Rectal smooth muscle tissue (tissue), 1 donor: ENCODE measurements at regions not wholly inside any gene's neighbourhood (a gene's known extent, or its start where the extent isn't known, plus 50 kb on each side); places are given as distances from the start of the nearest gene placed in this dataset.

Source experiments
- H3K27ac ChIP-seq: one replicate; pipeline ENCODE4 v1.7.0; 2013; ENCODE audit warnings: low read depth, low read length, inconsistent platforms
- H3K27me3 ChIP-seq: one replicate; pipeline ENCODE4 v1.7.0; 2013; ENCODE audit warnings: low read length; ENCODE audit not compliant: control insufficient read depth, insufficient read depth
- H3K36me3 ChIP-seq: one replicate; pipeline ENCODE4 v1.7.0; 2013; ENCODE audit warnings: low read length; ENCODE audit not compliant: control insufficient read depth, insufficient read depth
- H3K4me1 ChIP-seq: one replicate; pipeline ENCODE4 v1.7.0; 2013; ENCODE audit warnings: low read length; ENCODE audit not compliant: control insufficient read depth, insufficient read depth
- H3K4me3 ChIP-seq: one replicate; pipeline ENCODE4 v1.7.0; 2013; ENCODE audit warnings: low read length
- H3K9ac ChIP-seq: one replicate; pipeline ENCODE4 v1.7.0; 2013; ENCODE audit warnings: low read length

DNA sequence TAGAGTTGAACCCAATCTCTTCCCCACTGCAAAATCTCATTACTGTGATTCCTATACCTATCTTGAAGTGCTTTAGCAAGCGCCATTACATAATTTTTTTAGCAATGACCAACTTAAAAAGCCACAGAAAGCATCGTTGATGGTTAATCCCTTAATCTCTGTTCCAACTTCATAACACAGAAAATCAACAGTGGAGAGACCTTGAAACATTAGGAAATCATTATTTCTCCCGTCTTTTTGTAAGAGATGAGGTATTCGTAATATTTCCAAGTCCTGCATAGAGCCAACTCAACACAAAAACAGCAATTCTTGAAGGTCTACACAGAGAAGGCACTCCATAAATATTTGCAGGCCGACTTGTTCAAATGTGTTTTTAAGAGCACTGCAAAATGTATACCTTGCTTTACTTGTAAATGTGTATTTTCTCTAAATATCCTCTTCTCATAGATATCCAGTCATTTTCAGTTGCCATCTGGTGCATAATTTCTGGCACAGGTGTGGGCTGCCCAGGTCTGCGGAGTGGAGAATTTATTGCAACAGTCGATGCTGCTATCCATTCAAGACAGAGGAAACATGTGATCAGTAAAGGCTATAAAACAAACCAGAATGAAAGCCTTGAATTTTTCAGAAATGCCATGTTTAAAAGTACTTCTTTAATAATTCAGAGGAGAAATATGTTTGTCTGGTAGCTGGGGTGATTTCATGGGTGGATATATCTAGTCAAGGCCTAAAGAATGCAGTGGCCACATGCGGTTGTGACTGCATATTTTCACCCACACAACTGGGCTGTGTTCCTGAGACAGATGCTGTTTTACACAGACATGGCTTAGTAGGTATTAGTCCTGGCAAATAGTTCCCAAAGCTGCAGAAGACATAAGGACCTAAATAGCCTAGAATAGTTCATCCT is 234.3 kb upstream of the STARD13 start:
- Histone ChIP-seq H3K4me3 (no peak overlapping the region), H3K27ac (no peak overlapping the region), H3K36me3 (no peaks in the 10 kb centered on the region), H3K9ac (no peak overlapping the region), H3K27me3 (no peaks in the 10 kb centered on the region), H3K4me1 (peaks cover 7% of the 10 kb centered on the region)

DNA sequence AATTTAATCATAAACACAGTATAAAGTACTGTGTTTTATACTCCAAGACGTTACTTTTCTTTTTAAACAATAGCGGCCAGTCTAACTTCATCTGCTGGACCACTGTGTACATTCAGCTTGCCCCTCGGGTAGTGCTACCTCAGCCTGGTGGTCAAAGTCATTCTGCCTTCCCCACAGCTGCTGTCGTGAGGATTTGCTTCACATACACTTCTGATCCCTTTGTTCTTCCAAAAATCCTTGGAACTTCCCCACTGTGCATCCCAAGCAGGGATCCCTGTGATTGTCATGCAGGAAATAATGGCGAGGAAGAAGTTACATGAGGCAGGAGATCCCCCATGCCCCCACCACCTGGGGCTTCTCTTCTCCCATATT is 234.9 kb upstream of the STARD13 start:
- Histone ChIP-seq H3K36me3 (no peaks in the 10 kb centered on the region), H3K4me3 (no peak overlapping the region), H3K27ac (peak overlapping the region; percentile 19), H3K4me1 (peaks cover 6% of the 10 kb centered on the region), H3K9ac (no peak overlapping the region), H3K27me3 (no peaks in the 10 kb centered on the region)

DNA sequence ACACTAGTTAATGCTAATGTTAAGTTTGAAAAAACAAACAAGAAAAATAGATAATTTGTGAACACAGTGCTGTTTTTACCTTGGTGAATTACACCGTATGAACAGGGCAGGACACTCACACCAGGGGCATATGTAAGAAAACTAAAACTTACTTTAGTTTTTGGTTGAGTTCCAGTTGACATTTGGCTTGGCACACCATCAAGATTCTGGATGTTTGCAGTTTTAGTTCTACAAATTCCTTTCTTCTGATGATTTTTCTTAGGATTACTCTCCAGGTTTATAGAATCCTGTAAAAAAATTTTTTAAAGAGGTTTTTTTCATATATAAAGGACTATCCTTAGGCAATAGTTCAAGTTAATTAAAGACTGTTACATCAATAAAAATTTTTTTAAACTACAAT is 238.5 kb upstream of the STARD13 start:
- H3K27ac ChIP-seq, result no peak overlapping the region
- no peaks in the 10 kb centered on the region for H3K27me3 ChIP-seq
- peaks cover 6% of the 10 kb centered on the region for H3K4me1 ChIP-seq
- no peak overlapping the region for H3K4me3 ChIP-seq
- H3K9ac ChIP-seq, result no peak overlapping the region
- H3K36me3 ChIP-seq, result no peaks in the 10 kb centered on the region

DNA sequence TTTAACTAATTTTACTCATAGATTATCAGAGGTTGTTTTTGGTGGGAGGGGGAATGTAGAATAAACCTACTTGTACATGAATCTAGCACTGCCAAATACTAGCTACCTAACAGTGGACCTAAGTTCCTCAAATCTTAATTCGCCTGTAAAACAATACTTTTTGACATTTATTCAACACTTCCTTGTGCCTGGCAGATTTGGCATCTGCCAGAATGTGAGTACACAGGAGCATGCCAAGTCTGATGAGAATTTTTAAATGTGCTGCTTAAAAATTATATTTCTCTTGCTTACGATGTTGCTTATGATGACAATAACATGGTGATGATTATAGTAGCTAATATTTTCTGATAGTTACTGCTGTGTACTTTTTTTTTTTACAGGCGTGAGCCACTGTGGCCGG is 240.2 kb upstream of the STARD13 start:
- no peak overlapping the region for H3K27ac ChIP-seq
- H3K27me3 ChIP-seq, result no peaks in the 10 kb centered on the region
- H3K9ac ChIP-seq, result no peak overlapping the region
- H3K4me3 ChIP-seq, result no peak overlapping the region
- no peaks in the 10 kb centered on the region for H3K4me1 ChIP-seq
- H3K36me3 ChIP-seq, result no peaks in the 10 kb centered on the region

DNA sequence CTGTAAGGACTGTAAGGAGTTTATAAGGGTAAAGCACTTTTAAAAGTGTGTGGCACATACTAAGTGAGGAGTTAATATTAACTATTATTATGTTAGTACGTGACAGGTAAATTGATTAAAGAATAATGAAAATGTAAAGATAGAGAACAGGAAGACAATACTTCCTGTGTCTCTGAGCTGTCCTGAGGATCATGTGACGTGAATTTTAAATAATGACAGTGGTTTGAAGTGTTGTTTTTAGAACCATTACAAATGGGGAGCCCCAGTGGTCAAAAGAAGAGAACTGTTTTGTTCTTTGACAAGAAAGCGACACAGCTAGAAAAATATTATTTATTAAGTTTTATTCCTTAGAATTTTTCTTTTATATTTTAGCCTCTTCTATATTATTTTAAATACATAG is 241.2 kb upstream of the STARD13 start:
- Histone ChIP-seq H3K4me3 (no peak overlapping the region), H3K9ac (no peak overlapping the region), H3K27ac (no peak overlapping the region), H3K4me1 (no peaks in the 10 kb centered on the region), H3K36me3 (no peaks in the 10 kb centered on the region), H3K27me3 (no peaks in the 10 kb centered on the region)

DNA sequence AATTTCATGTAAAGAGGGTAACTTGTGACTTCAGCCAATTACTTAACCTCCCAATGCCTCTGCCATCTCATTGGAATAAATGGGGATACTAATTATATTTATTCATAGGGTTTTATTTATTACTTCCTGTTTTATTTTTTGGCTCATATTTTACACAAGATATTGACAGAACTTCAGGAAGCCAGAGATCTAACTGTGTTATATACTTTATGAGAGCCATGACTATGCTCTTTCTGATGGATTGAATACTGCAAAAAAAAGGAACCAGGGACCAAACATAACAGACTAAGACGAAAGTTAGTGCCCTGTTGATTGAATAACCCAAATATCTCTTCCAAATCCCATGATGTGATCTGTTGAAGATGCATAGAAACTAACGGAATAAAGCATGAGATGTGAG is 243.3 kb upstream of the STARD13 start:
- H3K27me3 ChIP-seq, result no peaks in the 10 kb centered on the region
- no peak overlapping the region for H3K27ac ChIP-seq
- no peaks in the 10 kb centered on the region for H3K36me3 ChIP-seq
- H3K4me3 ChIP-seq, result no peak overlapping the region
- H3K9ac ChIP-seq, result no peak overlapping the region
- H3K4me1 ChIP-seq, result peaks cover 5% of the 10 kb centered on the region

DNA sequence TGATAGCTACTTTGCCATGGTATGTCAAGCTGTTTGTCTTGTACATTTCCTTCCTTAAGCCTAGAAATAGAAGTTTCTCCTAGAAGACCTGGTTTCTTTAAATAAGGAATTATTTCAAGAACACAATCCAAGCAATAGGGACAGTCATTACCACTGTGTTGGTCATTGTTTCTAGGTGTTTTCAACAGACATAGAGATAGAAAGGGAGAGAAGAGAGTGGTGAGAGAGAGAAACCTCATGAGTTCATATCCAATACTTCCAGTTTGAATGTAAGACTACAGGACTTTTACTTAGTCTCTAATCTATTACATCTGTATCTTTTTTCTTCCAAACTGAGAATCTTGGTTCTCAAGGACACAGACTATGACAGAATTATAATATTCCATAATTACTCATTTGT is 245.9 kb upstream of the STARD13 start:
- Histone ChIP-seq H3K27me3 (no peaks in the 10 kb centered on the region), H3K27ac (no peak overlapping the region), H3K9ac (no peak overlapping the region), H3K4me3 (no peak overlapping the region), H3K4me1 (peaks cover 6% of the 10 kb centered on the region), H3K36me3 (no peaks in the 10 kb centered on the region)

DNA sequence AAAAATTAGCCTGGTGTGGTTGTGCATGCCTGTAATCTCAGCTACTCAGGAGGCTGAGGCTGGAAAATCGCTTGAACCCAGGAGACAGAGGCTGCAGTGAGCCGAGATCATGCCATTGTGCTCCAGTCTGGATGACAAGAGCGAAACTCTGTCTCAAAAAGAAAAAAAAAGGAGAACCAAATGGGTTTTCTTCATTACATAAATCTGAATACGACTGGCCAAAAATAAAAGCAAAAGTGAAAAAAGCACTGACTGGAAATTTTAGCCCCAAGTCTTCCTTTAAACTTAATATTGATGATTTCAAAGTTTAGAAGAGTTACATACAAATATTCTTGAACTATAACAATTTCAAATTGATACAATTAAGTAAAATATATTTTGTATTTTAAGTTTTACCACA is 249.5 kb upstream of the STARD13 start:
- H3K4me1 ChIP-seq, result peaks cover 20% of the 10 kb centered on the region

DNA sequence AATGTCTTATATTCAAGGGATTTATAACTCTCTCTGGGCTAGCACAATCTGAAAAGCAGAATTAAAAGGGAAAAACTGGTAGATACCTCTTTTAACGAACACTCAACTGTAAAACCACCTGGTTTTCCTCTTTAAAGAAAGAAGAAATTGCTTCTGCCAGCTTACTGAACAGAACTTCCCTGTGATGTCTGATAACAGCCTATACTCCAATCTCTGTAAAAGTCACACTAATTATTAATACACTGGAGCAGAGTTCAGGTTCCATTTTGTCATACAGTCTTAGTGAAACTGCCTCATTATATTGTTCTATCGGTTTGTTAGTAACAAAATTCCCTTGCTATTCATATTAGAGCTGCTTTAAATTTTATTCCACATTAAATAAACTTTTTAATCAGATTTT is 251.0 kb upstream of the STARD13 start:
- Histone ChIP-seq H3K27ac (peak overlapping the region; percentile 61), H3K9ac (no peak overlapping the region), H3K4me3 (peak overlapping the region; percentile 36), H3K4me1 (peaks cover 32% of the 10 kb centered on the region), H3K27me3 (no peaks in the 10 kb centered on the region), H3K36me3 (no peaks in the 10 kb centered on the region)

More for the DNA sequence above, 249.5 kb upstream of the STARD13 start:
- H3K9ac ChIP-seq, result no peak overlapping the region
- no peaks in the 10 kb centered on the region for H3K27me3 ChIP-seq
- H3K27ac ChIP-seq, result no peak overlapping the region
- no peak overlapping the region for H3K4me3 ChIP-seq
- no peaks in the 10 kb centered on the region for H3K36me3 ChIP-seq

DNA sequence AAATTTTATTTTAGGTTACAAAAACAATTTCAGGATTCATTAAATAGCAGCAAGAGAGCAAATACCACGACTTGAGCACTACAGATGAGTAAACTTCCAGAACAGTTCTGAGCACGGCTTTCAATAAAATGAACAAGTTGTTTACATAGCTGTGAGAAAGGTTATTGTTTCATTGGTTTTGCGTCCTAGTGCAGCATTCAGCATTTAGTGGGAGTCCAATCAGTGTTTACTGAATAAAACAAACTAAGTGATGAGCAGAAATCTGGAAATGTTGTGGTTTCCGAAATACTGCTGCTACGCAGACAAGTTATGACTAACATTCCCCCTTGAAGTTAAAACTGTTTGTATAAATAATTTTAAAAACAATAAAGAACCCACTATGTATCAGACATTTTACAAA is 251.5 kb upstream of the STARD13 start:
- peaks cover 32% of the 10 kb centered on the region for H3K4me1 ChIP-seq
- H3K36me3 ChIP-seq, result no peaks in the 10 kb centered on the region
- peak overlapping the region; percentile 36 for H3K4me3 ChIP-seq
- no peaks in the 10 kb centered on the region for H3K27me3 ChIP-seq
- H3K9ac ChIP-seq, result no peak overlapping the region
- peak overlapping the region; percentile 92 for H3K27ac ChIP-seq

DNA sequence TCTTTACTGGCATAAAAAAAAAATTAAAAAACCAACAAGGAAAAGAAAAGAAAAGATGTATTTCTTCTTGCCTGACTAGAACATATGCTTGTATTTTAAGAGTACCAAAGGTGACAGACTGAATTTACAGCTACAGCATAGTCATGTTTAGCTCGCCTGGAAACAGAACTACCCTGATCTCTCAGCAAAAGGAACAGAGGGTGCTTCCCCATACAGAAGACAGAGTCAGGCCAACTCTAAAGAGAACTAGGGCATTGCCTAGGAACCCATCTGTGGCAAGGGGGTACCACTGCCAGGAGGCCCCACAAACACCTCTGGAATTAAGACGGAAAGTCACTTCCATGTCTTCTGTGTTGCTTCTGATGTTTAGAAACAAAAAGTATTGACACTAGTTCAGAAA is 252.1 kb upstream of the STARD13 start:
- peaks cover 32% of the 10 kb centered on the region for H3K4me1 ChIP-seq
- no peak overlapping the region for H3K9ac ChIP-seq
- H3K36me3 ChIP-seq, result no peaks in the 10 kb centered on the region
- H3K27ac ChIP-seq, result peak overlapping the region; percentile 92
- H3K27me3 ChIP-seq, result no peaks in the 10 kb centered on the region
- no peak overlapping the region for H3K4me3 ChIP-seq

DNA sequence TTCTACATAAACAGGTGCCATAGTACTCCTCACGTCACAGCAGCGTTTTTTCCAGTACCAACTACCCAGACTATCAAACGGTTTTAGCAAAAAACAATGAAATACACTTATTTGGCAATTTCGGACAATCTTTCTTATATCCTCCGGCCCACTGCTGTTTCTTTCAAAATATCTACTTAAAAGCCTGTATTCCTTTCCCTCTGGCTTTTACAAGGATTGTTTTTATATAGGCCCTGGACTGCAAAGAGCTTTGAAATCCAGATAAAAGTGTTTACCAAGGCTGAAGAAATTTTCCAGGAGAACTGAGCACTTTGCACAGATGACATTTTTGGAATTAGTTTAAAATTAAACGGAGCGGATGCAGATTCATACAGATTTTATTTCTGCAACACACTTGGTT is 255.9 kb upstream of the STARD13 start:
- Histone ChIP-seq H3K4me1 (peaks cover 39% of the 10 kb centered on the region), H3K27me3 (no peaks in the 10 kb centered on the region), H3K36me3 (no peaks in the 10 kb centered on the region), H3K4me3 (peak overlapping the region; percentile 79), H3K27ac (peak overlapping the region; percentile 91), H3K9ac (no peak overlapping the region)

DNA sequence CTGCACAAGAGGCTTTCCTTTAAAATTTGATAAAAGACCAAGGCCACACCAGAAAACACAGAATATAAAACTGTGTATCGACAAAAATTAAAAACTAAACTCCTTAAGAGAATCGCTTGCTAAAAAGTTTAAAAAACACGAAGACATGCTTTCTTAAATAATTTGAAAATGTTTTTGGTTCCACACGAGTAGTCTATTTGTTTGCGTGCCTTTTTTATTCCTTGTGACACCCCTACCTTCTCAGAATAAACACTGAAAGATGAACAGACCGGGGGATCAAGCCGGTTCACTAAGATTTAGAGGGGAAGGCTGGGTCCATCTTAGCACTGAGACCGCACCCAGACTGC is 256.4 kb upstream of the STARD13 start:
- peak overlapping the region; percentile 91 for H3K27ac ChIP-seq
- peak overlapping the region; percentile 79 for H3K4me3 ChIP-seq
- H3K36me3 ChIP-seq, result no peaks in the 10 kb centered on the region
- H3K4me1 ChIP-seq, result peaks cover 38% of the 10 kb centered on the region
- H3K9ac ChIP-seq, result peak overlapping the region; percentile 81
- no peaks in the 10 kb centered on the region for H3K27me3 ChIP-seq
